Dendritic cell treated with granulocyte-macrophage colony-stimulating factor and Interleukin-4, amounts not matched to agents 40 ng/mL and 50 ng/mL, for 4 days (primary cell): ENCODE measurements at regions not wholly inside any gene's neighbourhood (a gene's known extent, or its start where the extent isn't known, plus 50 kb on each side); places are given as distances from the start of the nearest gene placed in this dataset.
"Not testable (repeated sequence)": the region's sequence is repeated elsewhere in the genome, so short reads cannot be mapped to it uniquely, and the experiment has no call there.

ENCODE experiments used
- H3K27ac Mint-ChIP-seq: one replicate; pipeline ENCODE4 v1.8.0; 2022; ENCODE audit warnings: mild to moderate bottlenecking, mixed read lengths
- H3K27me3 Mint-ChIP-seq: one replicate; pipeline ENCODE4 v1.8.0; 2022; ENCODE audit warnings: mild to moderate bottlenecking, mixed read lengths
- H3K36me3 Mint-ChIP-seq: one replicate; pipeline ENCODE4 v1.8.0; 2022; ENCODE audit warnings: low read depth, mixed read lengths
- H3K4me1 Mint-ChIP-seq: one replicate; pipeline ENCODE4 v1.8.0; 2022; ENCODE audit warnings: low read depth, mixed read lengths
- H3K4me3 Mint-ChIP-seq: one replicate; pipeline ENCODE4 v1.8.0; 2022; ENCODE audit warnings: mild to moderate bottlenecking, moderate library complexity, mixed read lengths
- H3K9me3 Mint-ChIP-seq: one replicate; pipeline ENCODE4 v1.8.0; 2022; ENCODE audit warnings: mixed read lengths
- intact Hi-C: fragments of 100-400 bp; cut with micrococcal nuclease; formaldehyde crosslinking; loops from one replicate; pipeline ENCODE4 v1.15.0; 2022

GRCh38 chrX:111581086-111581485 is 69.6 kb downstream of the SERTM2 start:
- H3K27ac Mint-ChIP-seq: no peak overlapping the region
- no peak overlapping the region for H3K4me3 Mint-ChIP-seq
- intact Hi-C loops: no loop called here
- no peaks in the 10 kb centered on the region for H3K36me3 Mint-ChIP-seq
- H3K4me1 Mint-ChIP-seq: no peaks in the 10 kb centered on the region
- H3K9me3 Mint-ChIP-seq: no peaks in the 10 kb centered on the region
- H3K27me3 Mint-ChIP-seq: no peaks in the 10 kb centered on the region

DNA sequence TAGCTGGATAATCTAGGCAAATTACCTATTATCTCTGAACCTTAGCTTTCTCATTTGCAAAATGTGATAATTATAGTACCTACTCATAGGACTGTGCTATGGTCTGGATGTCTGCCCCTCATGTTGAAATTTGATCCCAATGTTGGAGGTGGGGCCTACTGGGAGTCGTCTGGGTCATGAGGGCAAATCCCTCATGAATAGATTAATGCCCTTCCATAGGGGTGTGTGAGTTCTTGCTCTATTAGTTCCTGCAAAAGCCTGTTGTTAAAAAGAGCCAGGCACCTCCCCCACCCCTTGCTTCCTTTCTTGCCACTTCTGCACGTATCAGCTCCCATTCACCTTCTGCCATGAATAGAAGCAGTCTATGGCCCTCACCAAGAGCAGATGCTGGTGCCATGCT is 73.9 kb downstream of the SERTM2 start:
- Mint-ChIP-seq H3K27ac (no peak overlapping the region), H3K4me1 (no peaks in the 10 kb centered on the region)
- intact Hi-C loops: no loop called here

GRCh38 chrX:111594348-111594877 is 83.0 kb downstream of the SERTM2 start:
- H3K36me3 Mint-ChIP-seq, H3K9me3 Mint-ChIP-seq, H3K27me3 Mint-ChIP-seq, H3K4me1 Mint-ChIP-seq, H3K27ac Mint-ChIP-seq, intact Hi-C loops, H3K4me3 Mint-ChIP-seq: not testable (repeated sequence)

More for the DNA sequence above, 73.9 kb downstream of the SERTM2 start:
- Mint-ChIP-seq H3K4me3 (no peak overlapping the region), H3K27me3 (no peaks in the 10 kb centered on the region), H3K9me3 (no peaks in the 10 kb centered on the region), H3K36me3 (no peaks in the 10 kb centered on the region)

- Mint-ChIP-seq H3K27ac (no peak overlapping the region), H3K27me3 (no peaks in the 10 kb centered on the region), H3K36me3 (no peaks in the 10 kb centered on the region), H3K9me3 (no peaks in the 10 kb centered on the region), H3K4me1 (no peaks in the 10 kb centered on the region), H3K4me3 (no peak overlapping the region)
- intact Hi-C loops: no loop called here
These were observed 83.0 kb upstream of the ALG13 start for GRCh38 chrX:111597967-111598366.

GRCh38 chrX:111608724-111609123 is 72.2 kb upstream of the ALG13 start:
- intact Hi-C loops: no loop called here
- Mint-ChIP-seq H3K36me3 (no peaks in the 10 kb centered on the region), H3K27ac (no peak overlapping the region), H3K9me3 (no peaks in the 10 kb centered on the region), H3K27me3 (peaks cover 2% of the 10 kb centered on the region), H3K4me3 (no peak overlapping the region), H3K4me1 (no peaks in the 10 kb centered on the region)

DNA sequence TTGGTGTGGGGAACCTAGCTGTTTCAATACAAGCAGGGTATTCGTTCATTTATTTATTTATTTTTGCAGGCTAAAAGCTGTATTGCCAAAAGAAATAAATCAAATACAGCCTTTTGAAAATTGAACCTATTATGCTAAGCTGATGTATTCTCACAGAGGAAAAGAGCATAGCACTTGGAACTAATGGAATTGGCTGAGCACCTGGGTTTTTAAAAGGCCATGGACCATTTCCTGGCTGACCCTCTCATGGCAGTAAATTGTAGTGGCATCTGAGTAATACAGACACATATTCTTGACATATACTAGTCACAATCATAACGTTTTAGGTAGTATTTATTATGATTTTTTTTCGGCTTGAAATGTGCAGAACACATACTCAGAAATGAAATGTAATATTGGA is 71.8 kb upstream of the ALG13 start:
- H3K4me1 Mint-ChIP-seq: no peaks in the 10 kb centered on the region
- no peak overlapping the region for H3K4me3 Mint-ChIP-seq
- H3K36me3 Mint-ChIP-seq: no peaks in the 10 kb centered on the region
- H3K27me3 Mint-ChIP-seq: peaks cover 2% of the 10 kb centered on the region
- no peak overlapping the region for H3K27ac Mint-ChIP-seq
- no peaks in the 10 kb centered on the region for H3K9me3 Mint-ChIP-seq
- intact Hi-C loops: no loop called here

DNA sequence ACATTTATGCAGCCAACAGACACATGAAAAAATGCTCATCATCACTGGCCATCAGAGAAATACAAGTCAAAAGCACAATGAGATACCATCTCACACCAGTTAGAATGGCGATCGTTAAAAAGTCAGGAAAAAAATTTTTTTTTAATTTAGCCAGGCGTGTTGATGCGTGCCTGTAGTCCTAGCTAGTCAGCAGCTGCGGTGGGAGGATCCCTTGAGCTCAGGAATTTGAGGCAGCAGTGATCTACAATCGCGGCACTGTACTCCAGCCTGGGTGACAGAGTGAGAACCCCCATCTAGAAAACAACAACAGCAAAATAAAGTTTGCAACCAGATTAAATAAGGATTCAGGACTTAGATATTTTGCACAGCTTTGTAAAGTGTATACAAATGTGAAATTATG is 65.7 kb upstream of the ALG13 start:
- no peaks in the 10 kb centered on the region for H3K27me3 Mint-ChIP-seq

GRCh38 chrX:111616786-111617185 is 64.2 kb upstream of the ALG13 start:
- peaks cover 9% of the 10 kb centered on the region for H3K4me1 Mint-ChIP-seq
- H3K27ac Mint-ChIP-seq: no peak overlapping the region
- intact Hi-C loops: no loop called here
- H3K27me3 Mint-ChIP-seq: no peaks in the 10 kb centered on the region
- H3K36me3 Mint-ChIP-seq: no peaks in the 10 kb centered on the region
- H3K9me3 Mint-ChIP-seq: peaks cover 10% of the 10 kb centered on the region
- H3K4me3 Mint-ChIP-seq: no peak overlapping the region

More for the DNA sequence above, 65.7 kb upstream of the ALG13 start:
- no peaks in the 10 kb centered on the region for H3K36me3 Mint-ChIP-seq
- intact Hi-C loops: no loop called here
- H3K9me3 Mint-ChIP-seq: peaks cover 3% of the 10 kb centered on the region
- no peak overlapping the region for H3K27ac Mint-ChIP-seq
- H3K4me1 Mint-ChIP-seq: peaks cover 4% of the 10 kb centered on the region
- no peak overlapping the region for H3K4me3 Mint-ChIP-seq

- peaks cover 10% of the 10 kb centered on the region for H3K9me3 Mint-ChIP-seq
- H3K27me3 Mint-ChIP-seq, H3K36me3 Mint-ChIP-seq, H3K4me3 Mint-ChIP-seq, intact Hi-C loops, H3K4me1 Mint-ChIP-seq: not testable (repeated sequence)
- H3K27ac Mint-ChIP-seq: peak overlapping the region; percentile 50
These were observed 60.9 kb upstream of the ALG13 start for GRCh38 chrX:111620084-111620483.

- intact Hi-C loops: no loop called here
- Mint-ChIP-seq H3K4me3 (no peak overlapping the region), H3K36me3 (no peaks in the 10 kb centered on the region), H3K27me3 (peaks cover 1% of the 10 kb centered on the region), H3K4me1 (peaks cover 9% of the 10 kb centered on the region), H3K9me3 (peaks cover 10% of the 10 kb centered on the region), H3K27ac (no peak overlapping the region)
These were observed 56.8 kb upstream of the ALG13 start for GRCh38 chrX:111624169-111624568.

GRCh38 chrX:111627256-111627655 is 53.7 kb upstream of the ALG13 start:
- H3K4me1 Mint-ChIP-seq, H3K4me3 Mint-ChIP-seq, intact Hi-C loops, H3K36me3 Mint-ChIP-seq, H3K27ac Mint-ChIP-seq, H3K27me3 Mint-ChIP-seq, H3K9me3 Mint-ChIP-seq: not testable (repeated sequence)
